ENCODE measurements at regions not wholly inside any gene's neighbourhood (a gene's known extent, or its start where the extent isn't known, plus 50 kb on each side); places are given as distances from the start of the nearest gene placed in this dataset.
A peak's percentile ranks its signal among the peaks of the same experiment; 100 is the strongest.

DNA sequence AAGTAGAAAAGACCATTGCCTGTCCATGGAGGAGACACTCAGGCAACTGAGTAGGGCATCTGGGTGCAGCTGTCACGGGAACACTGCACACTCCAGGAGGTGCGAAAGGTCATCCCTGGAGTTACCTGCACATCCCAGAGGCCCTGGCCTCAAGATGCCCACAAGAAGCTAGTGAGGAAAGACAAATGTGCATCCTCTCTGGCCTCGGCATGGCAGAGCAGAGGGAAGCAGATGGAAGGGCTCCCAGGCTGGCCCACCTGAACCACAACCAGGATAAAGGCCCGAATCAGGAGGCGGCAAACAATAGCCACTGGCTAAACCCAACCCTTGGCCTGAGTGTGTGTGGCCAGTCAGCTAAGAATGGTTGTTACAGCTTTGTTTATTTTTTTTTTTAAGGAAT, 231.7 kb downstream of the SYK start:
- Histone ChIP-seq H3K4me3 (ENCODE audit: low read depth, low read length) (no peak overlapping the region), H3K27me3 (ENCODE audit: control insufficient read depth, insufficient read depth, low read length) (no peaks in the 10 kb centered on the region), H3K36me3 (ENCODE audit: control insufficient read depth, insufficient read depth, low read length) (no peaks in the 10 kb centered on the region)
- POLR2A ChIA-PET: interaction anchor here (0.6 kb wide), 1 partner anchor 56 kb away, joined by 3 read pairs; no protein-coding TSS in a partner anchor
- DNase-seq (ENCODE audit: low read depth): no peak
- CTCF ChIA-PET: interaction anchor here (0.6 to 2.3 kb wide), 2 partner anchors 28 to 692 kb away, joined by 3 to 6 read pairs; no protein-coding TSS in a partner anchor
- TF ChIP-seq, protein P1, sequence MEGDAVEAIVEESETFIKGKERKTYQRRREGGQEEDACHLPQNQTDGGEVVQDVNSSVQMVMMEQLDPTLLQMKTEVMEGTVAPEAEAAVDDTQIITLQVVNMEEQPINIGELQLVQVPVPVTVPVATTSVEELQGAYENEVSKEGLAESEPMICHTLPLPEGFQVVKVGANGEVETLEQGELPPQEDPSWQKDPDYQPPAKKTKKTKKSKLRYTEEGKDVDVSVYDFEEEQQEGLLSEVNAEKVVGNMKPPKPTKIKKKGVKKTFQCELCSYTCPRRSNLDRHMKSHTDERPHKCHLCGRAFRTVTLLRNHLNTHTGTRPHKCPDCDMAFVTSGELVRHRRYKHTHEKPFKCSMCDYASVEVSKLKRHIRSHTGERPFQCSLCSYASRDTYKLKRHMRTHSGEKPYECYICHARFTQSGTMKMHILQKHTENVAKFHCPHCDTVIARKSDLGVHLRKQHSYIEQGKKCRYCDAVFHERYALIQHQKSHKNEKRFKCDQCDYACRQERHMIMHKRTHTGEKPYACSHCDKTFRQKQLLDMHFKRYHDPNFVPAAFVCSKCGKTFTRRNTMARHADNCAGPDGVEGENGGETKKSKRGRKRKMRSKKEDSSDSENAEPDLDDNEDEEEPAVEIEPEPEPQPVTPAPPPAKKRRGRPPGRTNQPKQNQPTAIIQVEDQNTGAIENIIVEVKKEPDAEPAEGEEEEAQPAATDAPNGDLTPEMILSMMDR (IDR thresholded peaks at IDR 0.05; ENCODE audit: insufficient read depth, low read depth, low read length): no peak

GRCh38 chr9:91033797-91034196, 232.2 kb downstream of the SYK start:
- H3K36me3 ChIP-seq (ENCODE audit: control insufficient read depth, insufficient read depth, low read length): no peaks in the 10 kb centered on the region
- TF ChIP-seq, protein P1 (IDR thresholded peaks at IDR 0.05; ENCODE audit: insufficient read depth, low read depth, low read length): peak; percentile 30
- ChIA-PET POLR2A (no interaction called here), CTCF (interaction anchor here (0.6 to 2.3 kb wide), 4 partner anchors 29 to 691 kb away, joined by 3 to 6 read pairs (median 4); no protein-coding TSS in a partner anchor)
- no peak overlapping the region for H3K4me3 ChIP-seq (ENCODE audit: low read depth, low read length)
- H3K27me3 ChIP-seq (ENCODE audit: control insufficient read depth, insufficient read depth, low read length): no peaks in the 10 kb centered on the region
- no peak for DNase-seq (ENCODE audit: low read depth)

DNA sequence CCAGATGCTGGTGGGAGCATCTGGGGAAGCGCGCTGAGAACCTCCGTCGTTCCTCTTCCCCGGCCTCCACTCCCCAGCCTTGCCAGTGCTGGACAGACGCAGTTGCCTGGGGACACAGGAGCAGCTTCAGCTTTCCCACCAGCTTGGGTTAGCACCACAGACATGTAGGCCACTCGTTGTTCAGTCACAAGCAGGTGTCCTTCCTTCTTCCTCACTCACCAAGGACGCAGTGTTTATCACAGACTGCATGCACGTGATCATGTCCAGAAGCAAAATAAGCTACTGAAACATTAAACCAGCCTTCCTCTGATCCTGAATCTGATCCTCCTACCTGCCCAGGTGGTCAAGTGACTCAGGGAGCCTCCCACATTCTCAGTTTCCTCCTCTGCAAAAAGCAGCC, 232.9 kb downstream of the SYK start:
- TF ChIP-seq, protein P1 (IDR thresholded peaks at IDR 0.05; ENCODE audit: insufficient read depth, low read depth, low read length): no peak
- no peak overlapping the region for H3K4me3 ChIP-seq (ENCODE audit: low read depth, low read length)
- DNase-seq (ENCODE audit: low read depth): no peak
- no peaks in the 10 kb centered on the region for H3K36me3 ChIP-seq (ENCODE audit: control insufficient read depth, insufficient read depth, low read length)
- H3K27me3 ChIP-seq (ENCODE audit: control insufficient read depth, insufficient read depth, low read length): no peaks in the 10 kb centered on the region
- CTCF ChIA-PET: interaction anchor here (1.1 to 1.4 kb wide), 2 partner anchors 119 to 388 kb away, joined by 3 to 5 read pairs; no protein-coding TSS in a partner anchor
- POLR2A ChIA-PET: no interaction called here

GRCh38 chr9:91034976-91035824, 233.6 kb downstream of the SYK start:
- Histone ChIP-seq H3K4me3 (ENCODE audit: low read depth, low read length) (no peak overlapping the region), H3K27me3 (ENCODE audit: control insufficient read depth, insufficient read depth, low read length) (no peaks in the 10 kb centered on the region), H3K36me3 (ENCODE audit: control insufficient read depth, insufficient read depth, low read length) (no peaks in the 10 kb centered on the region)
- ChIA-PET CTCF (interaction anchor here (1.1 to 1.4 kb wide), 3 partner anchors 55 to 387 kb away, joined by 3 to 5 read pairs (median 4); no protein-coding TSS in a partner anchor), POLR2A (no interaction called here)
- no peak for DNase-seq (ENCODE audit: low read depth)
- TF ChIP-seq, protein P1 (IDR thresholded peaks at IDR 0.05; ENCODE audit: insufficient read depth, low read depth, low read length): no peak

GRCh38 chr9:91035825-91036208, 234.2 kb downstream of the SYK start:
- CTCF ChIA-PET: interaction anchor here (1.4 kb wide), 1 partner anchor 54 kb away, joined by 4 read pairs; no protein-coding TSS in a partner anchor
- POLR2A ChIA-PET: no interaction called here
- H3K27me3 ChIP-seq (ENCODE audit: control insufficient read depth, insufficient read depth, low read length): no peaks in the 10 kb centered on the region

More at GRCh38 chr9:91035825-91036208, 234.2 kb downstream of the SYK start:
- TF ChIP-seq, protein P1 (IDR thresholded peaks at IDR 0.05; ENCODE audit: insufficient read depth, low read depth, low read length): no peak
- no peak for DNase-seq (ENCODE audit: low read depth)
- no peak overlapping the region for H3K4me3 ChIP-seq (ENCODE audit: low read depth, low read length)
- H3K36me3 ChIP-seq (ENCODE audit: control insufficient read depth, insufficient read depth, low read length): no peaks in the 10 kb centered on the region
